B cell (primary cell): ENCODE measurements at regions not wholly inside any gene's neighbourhood (a gene's known extent, or its start where the extent isn't known, plus 50 kb on each side); places are given as distances from the start of the nearest gene placed in this dataset.

Experiments
- CTCF ChIP-seq: fragments of 200-600 bp; IDR thresholded peaks from one replicate; pipeline ENCODE4 v1.8.0; 2022; ENCODE audit warnings: antibody characterized with exemption, mild to moderate bottlenecking
- EZH2 ChIP-seq: IDR thresholded peaks from 2 replicates; pipeline ENCODE4 v1.6.1; 2012; ENCODE audit warnings: borderline replicate concordance, low read depth, mild to moderate bottlenecking, moderate library complexity, low read length; ENCODE audit not compliant: insufficient read depth, poor library complexity, severe bottlenecking

GRCh38 chr6:114827135-114827534 lies 484.3 kb upstream of the HS3ST5 start:
- TF ChIP-seq CTCF (no peak), EZH2 (no peak)
